HEK293T (cell line): ENCODE measurements at regions not wholly inside any gene's neighbourhood (a gene's known extent, or its start where the extent isn't known, plus 50 kb on each side); places are given as distances from the start of the nearest gene placed in this dataset.

Experiments
- BHLHE40 ChIP-seq: fragments of 450-650 bp; IDR thresholded peaks from 2 replicates; pipeline ENCODE4 v1.6.1; 2016; ENCODE audit warnings: mild to moderate bottlenecking, moderate library complexity, borderline replicate concordance
- CTBP1 ChIP-seq: fragments of 450-650 bp; IDR thresholded peaks from 2 replicates; pipeline ENCODE4 v1.6.1; 2016; ENCODE audit warnings: borderline replicate concordance
- FOXA1 ChIP-seq: fragments of 450-650 bp; IDR thresholded peaks from 2 replicates; pipeline ENCODE4 v1.6.1; 2016; ENCODE audit warnings: mild to moderate bottlenecking
- FOXM1 ChIP-seq: fragments of 450-650 bp; IDR thresholded peaks from 2 replicates; pipeline ENCODE4 v1.6.1; 2017; ENCODE audit warnings: mild to moderate bottlenecking, borderline replicate concordance
- LEF1 ChIP-seq: fragments of 450-650 bp; IDR thresholded peaks from 2 replicates; pipeline ENCODE4 v1.6.1; 2017; ENCODE audit warnings: mild to moderate bottlenecking, borderline replicate concordance
- NFRKB ChIP-seq: fragments of 450-650 bp; IDR thresholded peaks from 2 replicates; pipeline ENCODE4 v1.6.1; 2016; ENCODE audit warnings: mild to moderate bottlenecking, moderate library complexity
- SP1 ChIP-seq: fragments of 450-650 bp; IDR thresholded peaks from 2 replicates; pipeline ENCODE4 v1.6.1; 2017
- TARDBP ChIP-seq: fragments of 450-650 bp; IDR thresholded peaks from 2 replicates; pipeline ENCODE4 v1.6.1; 2016

DNA sequence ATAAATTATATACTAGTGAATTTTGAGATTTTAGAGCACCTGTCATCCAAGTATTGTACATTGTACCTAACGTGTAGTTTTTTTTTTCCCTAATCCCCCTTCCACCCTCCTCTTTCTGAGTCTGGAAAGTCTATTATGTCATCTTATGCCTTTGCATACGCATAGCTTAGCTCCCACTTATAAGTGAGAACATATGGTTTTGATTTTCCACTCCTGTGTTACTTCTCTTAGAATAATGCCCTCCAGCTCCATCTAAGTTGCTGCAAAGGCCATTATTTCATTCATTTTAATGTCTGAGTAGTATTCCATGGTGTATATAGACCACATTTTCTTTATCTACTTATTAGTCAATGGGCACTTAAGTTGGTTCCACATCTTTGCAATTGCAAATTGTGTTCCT, 177.0 kb upstream of the C16orf82 start:
- TF ChIP-seq BHLHE40 (no peak), LEF1 (no peak), FOXM1 (no peak), TARDBP (no peak), CTBP1 (no peak), SP1 (no peak), FOXA1 (no peak), NFRKB (no peak)
